HCT116 (cell line): ENCODE measurements at regions not wholly inside any gene's neighbourhood (a gene's known extent, or its start where the extent isn't known, plus 50 kb on each side); places are given as distances from the start of the nearest gene placed in this dataset.

Source experiments
- ATAC-seq: fragments of 200-7000 bp; cut with Tn5 transposase; 2 replicates; pipeline ENCODE4 v1.9.1; 2020; ENCODE audit warnings: mild to moderate bottlenecking, moderate library complexity
- BruUV-seq: library from RNA; stranded (reverse); fragments of 400-500 nt; replicated peaks from 2 replicates; lab custom pipeline; 2021; lab: Mats Ljungman, UMichigan
- CTCF ChIA-PET: fragments of 300-600 bp; sonication (Branson Sonifier 250); formaldehyde crosslinking; loops from one replicate; lab custom pipeline; 2021; ENCODE audit warnings: antibody characterized with exemption; lab: Charles Lee
- POLR2A ChIA-PET: fragments of 300-600, 350-600 bp; sonication (Branson Sonifier 250); formaldehyde crosslinking; loops from one replicate; lab custom pipeline; 2021; ENCODE audit warnings: antibody characterized with exemption; lab: Charles Lee
- RAD21 ChIA-PET, 2 experiments: fragments of 300-600 bp; sonication (Branson Sonifier 250); formaldehyde crosslinking; loops; one replicate each; lab custom pipeline; 2023; ENCODE audit warnings: low total read pairs in 2 of 2; ENCODE audit not compliant: uncharacterized antibody in 2 of 2, unreplicated experiment in 2 of 2, low non-redundant PET in 1 of 2; lab: Charles Lee
- DNase-seq: peaks from one replicate; pipeline ENCODE4 v3.0.0-alpha.2; 2010; ENCODE audit warnings: low read depth, low spot score
- H2AFZ ChIP-seq: fragments of 200-600 bp; shearing (Covaris generic), sonication (generic); 2 replicates; pipeline ENCODE4 v1.6.1; 2017; ENCODE audit warnings: low read depth, mixed run types, mixed read lengths, antibody characterized with exemption, low read length; ENCODE audit not compliant: poor library complexity, severe bottlenecking
- H3K27ac ChIP-seq: 2 replicates; pipeline ENCODE4 v1.5.1; 2012; ENCODE audit warnings: low read depth, low read length
- H3K27me3 ChIP-seq: fragments of 200-600 bp; sonication (generic); 2 replicates; pipeline ENCODE4 v1.6.1; 2016; ENCODE audit warnings: mixed run types, low read length, mixed read lengths; ENCODE audit not compliant: insufficient read depth
- H3K36me3 ChIP-seq, 2 experiments: fragments of 200-500 bp in 1 of 2; fragments of 200-600 bp in 1 of 2; sonication (Bioruptor generic) in 1 of 2; sonication (generic) in 1 of 2; 2 replicates each; pipeline versions ENCODE4 v1.5.1 to v1.6.1; 2014 to 2016; ENCODE audit warnings: low read length in 2 of 2, inconsistent platforms in 1 of 2, mixed read lengths in 1 of 2, mixed run types in 1 of 2; ENCODE audit not compliant: insufficient read depth in 2 of 2, control insufficient read depth in 1 of 2
- H3K4me1 ChIP-seq, 2 experiments: fragments of 200-600 bp in 1 of 2; sonication (generic) in 1 of 2; 2 replicates each; pipeline versions ENCODE4 v1.5.1 to v1.6.1; 2012 to 2017; ENCODE audit warnings: low read length in 2 of 2, inconsistent platforms in 1 of 2, mild to moderate bottlenecking in 1 of 2, mixed read lengths in 1 of 2, mixed run types in 1 of 2, moderate library complexity in 1 of 2; ENCODE audit not compliant: insufficient read depth in 2 of 2, control insufficient read depth in 1 of 2
- H3K4me2 ChIP-seq: fragments of 200-600 bp; sonication (generic); 2 replicates; pipeline ENCODE4 v1.6.1; 2017; ENCODE audit warnings: mixed run types, low read length, mixed read lengths
- H3K4me3 ChIP-seq, 2 experiments: fragments of 200-600 bp in 1 of 2; sonication (generic) in 1 of 2; replicated peaks in 1 of 2; 2 replicates each; pipeline ENCODE4 v1.5.1; 2011 to 2016; ENCODE audit warnings: low read length in 2 of 2, control low read depth in 1 of 2, low read depth in 1 of 2, mild to moderate bottlenecking in 1 of 2, mixed read lengths in 1 of 2, mixed run types in 1 of 2
- H3K79me2 ChIP-seq: fragments of 200-600 bp; sonication (generic); 2 replicates; pipeline ENCODE4 v1.6.1; 2017; ENCODE audit warnings: mild to moderate bottlenecking, mixed run types, low read length, moderate library complexity, mixed read lengths; ENCODE audit not compliant: insufficient read depth
- H3K9ac ChIP-seq: fragments of 200-600 bp; sonication (generic); 2 replicates; pipeline ENCODE4 v1.6.1; 2016; ENCODE audit warnings: low read length, mixed read lengths
- H3K9me2 ChIP-seq: fragments of 200-600 bp; sonication (generic), shearing (Covaris generic); 2 replicates; pipeline ENCODE4 v1.6.1; 2017; ENCODE audit warnings: mixed run types, mild to moderate bottlenecking, moderate library complexity; ENCODE audit not compliant: insufficient read depth
- H3K9me3 ChIP-seq, 2 experiments: fragments of 200-500 bp in 1 of 2; fragments of 200-600 bp in 1 of 2; sonication (Bioruptor generic) in 1 of 2; sonication (generic) in 1 of 2; 2 replicates each; pipeline ENCODE4 v1.6.1; 2014 to 2017; ENCODE audit warnings: low read length in 2 of 2, mixed read lengths in 2 of 2, inconsistent platforms in 1 of 2, low read depth in 1 of 2, mild to moderate bottlenecking in 1 of 2, mixed run types in 1 of 2, moderate library complexity in 1 of 2; ENCODE audit not compliant: control insufficient read depth in 1 of 2, insufficient read depth in 1 of 2
- H4K20me1 ChIP-seq: fragments of 200-600 bp; sonication (generic), shearing (Covaris generic); 2 replicates; pipeline ENCODE4 v1.6.1; 2017; ENCODE audit warnings: mixed run types, mild to moderate bottlenecking, moderate library complexity; ENCODE audit not compliant: insufficient read depth
- CBX3 ChIP-seq: IDR thresholded peaks from 2 replicates; pipeline ENCODE4 v1.6.1; 2012; ENCODE audit warnings: low read depth
- CEBPB ChIP-seq: IDR thresholded peaks from 2 replicates; pipeline ENCODE4 v1.6.1; 2012; ENCODE audit warnings: low read depth
- CTCF ChIP-seq, 3 experiments: fragments of 200-600 bp in 1 of 3; sonication (generic) in 1 of 3; IDR thresholded peaks in 2 of 3; conservative IDR thresholded peaks in 1 of 3; 2 replicates each; pipeline ENCODE4 v1.5.1; 2012 to 2017; ENCODE audit warnings: low read depth in 2 of 3, low read length in 2 of 3, antibody characterized with exemption in 1 of 3, borderline replicate concordance in 1 of 3, control low read depth in 1 of 3, mild to moderate bottlenecking in 1 of 3, mixed read lengths in 1 of 3, mixed run types in 1 of 3, moderate library complexity in 1 of 3; ENCODE audit not compliant: insufficient read depth in 1 of 3
- ELF1 ChIP-seq: IDR thresholded peaks from 2 replicates; pipeline ENCODE4 v1.6.1; 2012; ENCODE audit warnings: low read depth, borderline replicate concordance
- EZH2 ChIP-seq: fragments of 200-600 bp; sonication (generic); IDR thresholded peaks from 2 replicates; pipeline ENCODE4 v1.6.1; 2017; ENCODE audit warnings: antibody characterized with exemption, mixed run types
- EZH2phosphoT487 ChIP-seq: fragments of 200-600 bp; IDR thresholded peaks from 2 replicates; pipeline ENCODE4 v1.6.1; 2018; ENCODE audit warnings: antibody characterized with exemption, borderline replicate concordance
- POLR2AphosphoS5 ChIP-seq: IDR thresholded peaks from 2 replicates; pipeline ENCODE4 v1.6.1; 2011; ENCODE audit warnings: mild to moderate bottlenecking, low read depth, low read length, moderate library complexity
- REST ChIP-seq: IDR thresholded peaks from 2 replicates; pipeline ENCODE4 v1.6.1; 2012; ENCODE audit warnings: low read depth
- SIN3A ChIP-seq: IDR thresholded peaks from 2 replicates; pipeline ENCODE4 v1.6.1; 2012; ENCODE audit warnings: low read depth
- SRF ChIP-seq: IDR thresholded peaks from 2 replicates; pipeline ENCODE4 v1.6.1; 2012; ENCODE audit warnings: low read depth
- TCF7L2 ChIP-seq: IDR thresholded peaks from 2 replicates; pipeline ENCODE4 v1.7.0; 2011; ENCODE audit warnings: borderline replicate concordance, inconsistent platforms; ENCODE audit not compliant: insufficient read depth, insufficient read length; ENCODE audit errors: extremely low read depth
- YY1 ChIP-seq: IDR thresholded peaks from 2 replicates; pipeline ENCODE4 v1.6.1; 2011; ENCODE audit warnings: low read length, low read depth, moderate library complexity, mild to moderate bottlenecking; ENCODE audit not compliant: insufficient replicate concordance; ENCODE audit errors: extremely low read depth
- ZFX ChIP-seq: fragments of 450-650 bp; IDR thresholded peaks from 2 replicates; pipeline ENCODE4 v1.6.1; 2017
- ZNF274 ChIP-seq: fragments of 200-500 bp; sonication (Bioruptor generic); IDR thresholded peaks from 2 replicates; pipeline ENCODE4 v1.6.1; 2014; ENCODE audit warnings: mild to moderate bottlenecking, low read depth, low read length, inconsistent platforms
- intact Hi-C: fragments of 100-400 bp; cut with micrococcal nuclease; formaldehyde crosslinking; loops from 2 replicates; pipeline ENCODE4 v1.10.0; 2022

GRCh38 chr4:8699479-8700145, 107.0 kb downstream of the CPZ start (continued):
- TF ChIP-seq TCF7L2, result no peak
- TF ChIP-seq ZNF274, result no peak
- no peak for TF ChIP-seq CEBPB
- no peak for TF ChIP-seq SIN3A
- no peak for TF ChIP-seq POLR2AphosphoS5
- no peak for TF ChIP-seq CTCF (IDR thresholded peaks at IDR 0.05 in 2 of 3, conservative IDR thresholded peaks at IDR 0.05 in 1 of 3; ENCODE audit: borderline replicate concordance in 1 of 3, insufficient read depth in 1 of 3, low read depth in 2 of 3, low read length in 2 of 3)
- TF ChIP-seq EZH2, result no peak
- no peak for TF ChIP-seq ELF1

GRCh38 chr4:8699063-8699385, 106.5 kb downstream of the CPZ start:
- H3K79me2 ChIP-seq, result no peaks in the 10 kb centered on the region
- no peak overlapping the region for H3K4me2 ChIP-seq
- 0 out of 2 replicates have a peak, but pooled peaks cover 2% of the 10 kb centered on the region for H3K27me3 ChIP-seq
- no peak overlapping the region for H3K4me3 ChIP-seq
- no peaks in the 10 kb centered on the region for H3K9me3 ChIP-seq
- H3K36me3 ChIP-seq, result no peaks in the 10 kb centered on the region
- ATAC-seq (no peak), DNase-seq (no peak)
- no peak overlapping the region for H3K9ac ChIP-seq
- no peaks in the 10 kb centered on the region for H3K4me1 ChIP-seq
- ChIA-PET RAD21 (no interaction called here), CTCF (no interaction called here), POLR2A (no interaction called here)
- H3K9me2 ChIP-seq, result no peaks in the 10 kb centered on the region
- no peak overlapping the region for H3K27ac ChIP-seq
- H4K20me1 ChIP-seq, result no peaks in the 10 kb centered on the region
- BruUV-seq, result no TSS peak
- intact Hi-C loops, result no loop called here
- no peak overlapping the region for H2AFZ ChIP-seq
- TF ChIP-seq REST (no peak), EZH2phosphoT487 (no peak), CBX3 (no peak), YY1 (no peak), ZNF274 (no peak), TCF7L2 (no peak), SRF (no peak), SIN3A (no peak), POLR2AphosphoS5 (no peak), CTCF (IDR thresholded peaks at IDR 0.05 in 2 of 3, conservative IDR thresholded peaks at IDR 0.05 in 1 of 3; ENCODE audit: borderline replicate concordance in 1 of 3, insufficient read depth in 1 of 3, low read depth in 2 of 3, low read length in 2 of 3) (no peak), ZFX (no peak)
